Activated T-cell treated with anti-CD3 and anti-CD28 coated beads, Interleukin-2, amount 50 U/mL, for 72 hours (primary cell): ENCODE measurements at regions not wholly inside any gene's neighbourhood (a gene's known extent, or its start where the extent isn't known, plus 50 kb on each side); places are given as distances from the start of the nearest gene placed in this dataset.

Experiments
- ATAC-seq, 2 donors: fragments of 150-1000 bp; cut with Tn5 transposase; replicated peaks in 1 of 2; 2 replicates each; pipeline ENCODE4 v1.10.0; 2021; ENCODE audit warnings: moderate library complexity in 2 of 2, mild to moderate bottlenecking in 1 of 2
- DNase-seq, 2 donors: peaks; one replicate each; pipeline ENCODE4 v3.0.0; 2021 to 2022; ENCODE audit warnings: mixed read lengths in 1 of 2
- H3K27ac Mint-ChIP-seq: one replicate; pipeline ENCODE4 v1.8.0; 2022; ENCODE audit warnings: mild to moderate bottlenecking, moderate library complexity, mixed read lengths
- H3K27me3 Mint-ChIP-seq: one replicate; pipeline ENCODE4 v1.8.0; 2022; ENCODE audit warnings: low read depth, mixed read lengths
- H3K36me3 Mint-ChIP-seq, 2 donors: one replicate each; pipeline ENCODE4 v1.8.0; 2022; ENCODE audit warnings: mixed read lengths in 2 of 2, mild to moderate bottlenecking in 1 of 2; ENCODE audit not compliant: insufficient read depth in 2 of 2
- H3K4me1 Mint-ChIP-seq: one replicate; pipeline ENCODE4 v1.8.0; 2022; ENCODE audit warnings: low read depth, mixed read lengths
- H3K4me3 Mint-ChIP-seq, 2 donors: one replicate each; pipeline ENCODE4 v1.8.0; 2022; ENCODE audit warnings: mild to moderate bottlenecking in 2 of 2, mixed read lengths in 2 of 2, moderate library complexity in 2 of 2
- H3K9me3 Mint-ChIP-seq, 2 donors: one replicate each; pipeline ENCODE4 v1.8.0; 2022; ENCODE audit warnings: mixed read lengths in 2 of 2

GRCh38 chrY:15554991-15555390 lies 1030.7 kb downstream of the NLGN4Y start:
- no peak overlapping the region for H3K4me3 Mint-ChIP-seq
- H3K36me3 Mint-ChIP-seq = no peaks in the 10 kb centered on the region

GRCh38 chrY:15559169-15559568 lies 1034.8 kb downstream of the NLGN4Y start:
- no peaks in the 10 kb centered on the region for H3K36me3 Mint-ChIP-seq
- no peak overlapping the region for H3K4me3 Mint-ChIP-seq
- peak in 1 of 2 donors; percentile 62 for ATAC-seq
- no peaks in the 10 kb centered on the region for H3K27me3 Mint-ChIP-seq
- no peak for DNase-seq
- H3K9me3 Mint-ChIP-seq = no peaks in the 10 kb centered on the region
- H3K4me1 Mint-ChIP-seq = no peaks in the 10 kb centered on the region
- no peak overlapping the region for H3K27ac Mint-ChIP-seq

More at GRCh38 chrY:15554991-15555390, 1030.7 kb downstream of the NLGN4Y start:
- no peak for DNase-seq
- Mint-ChIP-seq H3K27ac (no peak overlapping the region), H3K27me3 (no peaks in the 10 kb centered on the region), H3K4me1 (no peaks in the 10 kb centered on the region), H3K9me3 (no peaks in the 10 kb centered on the region)
- no peak for ATAC-seq

GRCh38 chrY:15560840-15561239 lies 1036.5 kb downstream of the NLGN4Y start:
- ATAC-seq = no peak
- no peaks in the 10 kb centered on the region for H3K27me3 Mint-ChIP-seq
- no peaks in the 10 kb centered on the region for H3K4me1 Mint-ChIP-seq

GRCh38 chrY:15561501-15562289 lies 1037.4 kb downstream of the NLGN4Y start:
- Mint-ChIP-seq H3K27me3 (no peaks in the 10 kb centered on the region), H3K36me3 (no peaks in the 10 kb centered on the region), H3K4me3 (no peak overlapping the region), H3K27ac (no peak overlapping the region), H3K4me1 (no peaks in the 10 kb centered on the region), H3K9me3 (no peaks in the 10 kb centered on the region)
- DNase-seq (no peak), ATAC-seq (no peak)

More at GRCh38 chrY:15560840-15561239, 1036.5 kb downstream of the NLGN4Y start:
- Mint-ChIP-seq H3K9me3 (no peaks in the 10 kb centered on the region), H3K27ac (no peak overlapping the region), H3K4me3 (no peak overlapping the region), H3K36me3 (no peaks in the 10 kb centered on the region)
- DNase-seq = no peak

GRCh38 chrY:15577886-15578285 lies 1053.6 kb downstream of the NLGN4Y start:
- H3K4me1 Mint-ChIP-seq = no peaks in the 10 kb centered on the region
- no peaks in the 10 kb centered on the region for H3K27me3 Mint-ChIP-seq
- no peak for DNase-seq
- H3K4me3 Mint-ChIP-seq = no peak overlapping the region
- H3K9me3 Mint-ChIP-seq = no peaks in the 10 kb centered on the region
- H3K36me3 Mint-ChIP-seq = no peaks in the 10 kb centered on the region
- H3K27ac Mint-ChIP-seq = no peak overlapping the region
- ATAC-seq = no peak

GRCh38 chrY:15578761-15579160 lies 1054.4 kb downstream of the NLGN4Y start:
- H3K4me1 Mint-ChIP-seq = no peaks in the 10 kb centered on the region
- ATAC-seq = no peak
- no peak for DNase-seq
- H3K27me3 Mint-ChIP-seq = no peaks in the 10 kb centered on the region
- H3K27ac Mint-ChIP-seq = no peak overlapping the region
- H3K9me3 Mint-ChIP-seq = no peaks in the 10 kb centered on the region
- no peaks in the 10 kb centered on the region for H3K36me3 Mint-ChIP-seq
- no peak overlapping the region for H3K4me3 Mint-ChIP-seq

GRCh38 chrY:15579245-15579644 lies 1054.9 kb downstream of the NLGN4Y start:
- no peaks in the 10 kb centered on the region for H3K36me3 Mint-ChIP-seq
- no peak for DNase-seq
- H3K27me3 Mint-ChIP-seq = no peaks in the 10 kb centered on the region
- H3K4me1 Mint-ChIP-seq = no peaks in the 10 kb centered on the region
- H3K9me3 Mint-ChIP-seq = no peaks in the 10 kb centered on the region
- ATAC-seq = no peak
- H3K27ac Mint-ChIP-seq = no peak overlapping the region
- no peak overlapping the region for H3K4me3 Mint-ChIP-seq

- DNase-seq (no peak), ATAC-seq (no peak)
- no peaks in the 10 kb centered on the region for H3K36me3 Mint-ChIP-seq
- H3K4me3 Mint-ChIP-seq = no peak overlapping the region
- H3K4me1 Mint-ChIP-seq = no peaks in the 10 kb centered on the region
- H3K27me3 Mint-ChIP-seq = no peaks in the 10 kb centered on the region
- H3K9me3 Mint-ChIP-seq = no peaks in the 10 kb centered on the region
- no peak overlapping the region for H3K27ac Mint-ChIP-seq
Observed at GRCh38 chrY:15583111-15583510, 1058.8 kb downstream of the NLGN4Y start.

GRCh38 chrY:15592957-15593356 lies 1068.6 kb downstream of the NLGN4Y start:
- no peaks in the 10 kb centered on the region for H3K27me3 Mint-ChIP-seq
- no peaks in the 10 kb centered on the region for H3K9me3 Mint-ChIP-seq
- no peaks in the 10 kb centered on the region for H3K36me3 Mint-ChIP-seq
- no peak overlapping the region for H3K27ac Mint-ChIP-seq
- H3K4me3 Mint-ChIP-seq = no peak overlapping the region
- DNase-seq = no peak
- no peaks in the 10 kb centered on the region for H3K4me1 Mint-ChIP-seq
- no peak for ATAC-seq

GRCh38 chrY:15593476-15594160 lies 1069.3 kb downstream of the NLGN4Y start:
- H3K27ac Mint-ChIP-seq = no peak overlapping the region
- DNase-seq (no peak), ATAC-seq (no peak)
- H3K4me1 Mint-ChIP-seq = no peaks in the 10 kb centered on the region
- H3K4me3 Mint-ChIP-seq = no peak overlapping the region
- H3K27me3 Mint-ChIP-seq = no peaks in the 10 kb centered on the region
- H3K9me3 Mint-ChIP-seq = no peaks in the 10 kb centered on the region
- H3K36me3 Mint-ChIP-seq = no peaks in the 10 kb centered on the region

- Mint-ChIP-seq H3K36me3 (no peaks in the 10 kb centered on the region), H3K9me3 (no peaks in the 10 kb centered on the region), H3K27me3 (no peaks in the 10 kb centered on the region), H3K27ac (no peak overlapping the region), H3K4me3 (no peak overlapping the region), H3K4me1 (no peaks in the 10 kb centered on the region)
- DNase-seq (no peak), ATAC-seq (no peak)
Observed at GRCh38 chrY:15594179-15594578, 1069.8 kb downstream of the NLGN4Y start.

GRCh38 chrY:15600565-15600964 lies 1076.2 kb downstream of the NLGN4Y start:
- Mint-ChIP-seq H3K27ac (no peak overlapping the region), H3K4me1 (no peaks in the 10 kb centered on the region), H3K9me3 (no peaks in the 10 kb centered on the region), H3K27me3 (no peaks in the 10 kb centered on the region), H3K4me3 (no peak overlapping the region), H3K36me3 (no peaks in the 10 kb centered on the region)
- DNase-seq (no peak), ATAC-seq (no peak)

- DNase-seq (no peak), ATAC-seq (no peak)
- Mint-ChIP-seq H3K27ac (no peak overlapping the region), H3K4me1 (no peaks in the 10 kb centered on the region), H3K27me3 (no peaks in the 10 kb centered on the region), H3K36me3 (no peaks in the 10 kb centered on the region), H3K9me3 (peaks cover 0 to 2% of the 10 kb centered on the region in 2 donors), H3K4me3 (no peak overlapping the region)
Observed at GRCh38 chrY:15624370-15624769, 1100.0 kb downstream of the NLGN4Y start.

GRCh38 chrY:15624928-15625327 lies 1100.6 kb downstream of the NLGN4Y start:
- H3K27ac Mint-ChIP-seq = no peak overlapping the region
- no peaks in the 10 kb centered on the region for H3K36me3 Mint-ChIP-seq
- H3K4me3 Mint-ChIP-seq = no peak overlapping the region
- no peaks in the 10 kb centered on the region for H3K27me3 Mint-ChIP-seq
- no peaks in the 10 kb centered on the region for H3K4me1 Mint-ChIP-seq
- DNase-seq (no peak), ATAC-seq (no peak)
- H3K9me3 Mint-ChIP-seq = no peaks in the 10 kb centered on the region
